GM12878 (cell line): ENCODE measurements at regions not wholly inside any gene's neighbourhood (a gene's known extent, or its start where the extent isn't known, plus 50 kb on each side); places are given as distances from the start of the nearest gene placed in this dataset.

Source experiments
- ATAC-seq: fragments of 200-7000 bp; cut with Tn5 transposase; 3 replicates; pipeline ENCODE4 v1.9.1; 2020; ENCODE audit warnings: mild to moderate bottlenecking, moderate library complexity
- BruUV-seq: library from RNA; stranded (reverse); fragments of 400-500 nt; replicated peaks from 2 replicates; lab custom pipeline; 2021; lab: Mats Ljungman, UMichigan
- CTCF ChIA-PET: fragments of 300-600 bp; sonication (Branson Sonifier 250); formaldehyde crosslinking; extraction: SDS; loops from one replicate; lab custom pipeline; 2021; ENCODE audit warnings: inconsistent platforms; lab: Yijun Ruan, JAX
- POLR2A ChIA-PET: fragments of 350-600 bp; formaldehyde crosslinking; extraction: SDS; loops from one replicate; lab custom pipeline; 2021; ENCODE audit warnings: inconsistent platforms; lab: Charles Lee
- RAD21 ChIA-PET: fragments of 300-600 bp; sonication (Branson Sonifier 250); formaldehyde crosslinking; loops from one replicate; lab custom pipeline; 2023; ENCODE audit warnings: antibody characterized with exemption; ENCODE audit not compliant: unreplicated experiment; lab: Charles Lee
- SMC1A ChIA-PET: fragments of 300-600 bp; sonication (Branson Sonifier 250); formaldehyde crosslinking; loops from one replicate; lab custom pipeline; 2023; ENCODE audit not compliant: unreplicated experiment, uncharacterized antibody; lab: Charles Lee
- DNase-seq: peaks from one replicate; pipeline ENCODE4 v3.0.0-alpha.2; 2011; ENCODE audit warnings: low read depth, low spot score
- FAIRE-seq: peaks from 3 replicates; lab custom pipeline; 2011; peaks lifted over from hg19 to GRCh38; lab: Jason Lieb, UNC
- H2AFZ ChIP-seq: 2 replicates; pipeline ENCODE4 v1.6.0; 2011; ENCODE audit warnings: low read depth, low read length, control low read depth; ENCODE audit not compliant: control insufficient read depth
- H3K27ac ChIP-seq: 2 replicates; pipeline ENCODE4 v1.5.1; 2011; ENCODE audit warnings: control low read depth; ENCODE audit not compliant: control insufficient read depth, insufficient read depth
- H3K27me3 ChIP-seq, 2 experiments: replicated peaks in 1 of 2; 2 replicates each; pipeline versions ENCODE4 v1.6.0 to v1.6.1; 2011; ENCODE audit warnings: low read length in 1 of 2; ENCODE audit not compliant: control insufficient read depth in 2 of 2, insufficient read depth in 2 of 2
- H3K36me3 ChIP-seq, 2 experiments: 2 replicates each; pipeline ENCODE4 v1.5.1; 2011; ENCODE audit warnings: low read length in 1 of 2; ENCODE audit not compliant: control insufficient read depth in 2 of 2, insufficient read depth in 2 of 2
- H3K4me1 ChIP-seq: 2 replicates; pipeline ENCODE4 v1.6.1; 2011; ENCODE audit warnings: mild to moderate bottlenecking, low read length, moderate library complexity, mixed read lengths; ENCODE audit not compliant: control insufficient read depth, insufficient read depth
- H3K4me2 ChIP-seq: 2 replicates; pipeline ENCODE4 v1.6.0; 2011; ENCODE audit warnings: control low read depth; ENCODE audit not compliant: control insufficient read depth, insufficient read depth
- H3K4me3 ChIP-seq: fragments of 200-600 bp; sonication (generic); 2 replicates; pipeline ENCODE4 v1.5.1; 2016
- H3K79me2 ChIP-seq: 2 replicates; pipeline ENCODE4 v1.6.0; 2011; ENCODE audit warnings: low read length; ENCODE audit not compliant: control insufficient read depth, insufficient read depth
- H3K9ac ChIP-seq: 2 replicates; pipeline ENCODE4 v1.8.0; 2011; ENCODE audit warnings: low read length, control low read depth, mixed read lengths; ENCODE audit not compliant: control insufficient read depth, insufficient read depth
- H3K9me3 ChIP-seq: replicated peaks from 3 replicates; pipeline ENCODE4 v1.5.1; 2011; ENCODE audit warnings: mild to moderate bottlenecking, low read length; ENCODE audit not compliant: control insufficient read depth, insufficient read depth
- H4K20me1 ChIP-seq: 2 replicates; pipeline ENCODE4 v1.6.0; 2011; ENCODE audit not compliant: control insufficient read depth, insufficient read depth
- ETV6 ChIP-seq, 2 experiments: fragments of 450-650 bp in 1 of 2; IDR thresholded peaks in 1 of 2; conservative IDR thresholded peaks in 1 of 2; 2 replicates each; pipeline ENCODE4 v1.6.1; 2014; ENCODE audit warnings: antibody characterized with exemption in 1 of 2, borderline replicate concordance in 1 of 2, low read depth in 1 of 2, mild to moderate bottlenecking in 1 of 2, moderate library complexity in 1 of 2
- HDGF ChIP-seq: fragments of 450-650 bp; IDR thresholded peaks from 2 replicates; pipeline ENCODE4 v1.6.1; 2016; ENCODE audit warnings: antibody characterized with exemption
- JUNB ChIP-seq: IDR thresholded peaks from 2 replicates; pipeline ENCODE4 v1.6.1; 2016; ENCODE audit warnings: antibody characterized with exemption, mild to moderate bottlenecking
- MTA3 ChIP-seq: IDR thresholded peaks from 2 replicates; pipeline ENCODE4 v1.6.1; 2012; ENCODE audit warnings: low read length, inconsistent platforms, borderline replicate concordance
- RAD21 ChIP-seq: IDR thresholded peaks from 2 replicates; pipeline ENCODE4 v1.6.1; 2011; ENCODE audit warnings: mild to moderate bottlenecking, low read depth, low read length, moderate library complexity; ENCODE audit not compliant: insufficient read depth
- RFX5 ChIP-seq: IDR thresholded peaks from 2 replicates; pipeline ENCODE4 v1.6.1; 2011; ENCODE audit warnings: low read depth, low read length, improper control_type of control experiment
- SP1 ChIP-seq: IDR thresholded peaks from one replicate; pipeline ENCODE4 v1.6.1; 2011; ENCODE audit warnings: low read depth, low read length
- SREBF2 ChIP-seq: IDR thresholded peaks from 2 replicates; pipeline ENCODE4 v1.6.1; 2012; ENCODE audit warnings: mild to moderate bottlenecking, low read length
- in situ Hi-C: fragments of 300-500 bp; cut with MboI; formaldehyde crosslinking; loops from 9 replicates; pipeline ENCODE4 v1.14.3; 2018; ENCODE audit warnings: mixed read lengths
- intact Hi-C: fragments of 100-400 bp; cut with micrococcal nuclease; formaldehyde crosslinking; loops from one replicate; pipeline ENCODE4 v1.14.2; 2022; ENCODE audit not compliant: unreplicated experiment
- TF ChIP-seq, protein P1 (sequence below): fragments of 450-650 bp; IDR thresholded peaks from 2 replicates; pipeline ENCODE4 v1.6.1; 2017; ENCODE audit warnings: mild to moderate bottlenecking
- TF ChIP-seq, protein P2 (sequence below): fragments of 450-650 bp; formaldehyde crosslinking; IDR thresholded peaks from 2 replicates; pipeline ENCODE4 v1.4.0; 2020; ENCODE audit warnings: mild to moderate bottlenecking, moderate library complexity
- TF ChIP-seq, protein P3 (sequence below): fragments of 450-650 bp; IDR thresholded peaks from 2 replicates; pipeline ENCODE4 v1.6.1; 2018; ENCODE audit warnings: borderline replicate concordance, mild to moderate bottlenecking; ENCODE audit not compliant: partially characterized antibody

DNA sequence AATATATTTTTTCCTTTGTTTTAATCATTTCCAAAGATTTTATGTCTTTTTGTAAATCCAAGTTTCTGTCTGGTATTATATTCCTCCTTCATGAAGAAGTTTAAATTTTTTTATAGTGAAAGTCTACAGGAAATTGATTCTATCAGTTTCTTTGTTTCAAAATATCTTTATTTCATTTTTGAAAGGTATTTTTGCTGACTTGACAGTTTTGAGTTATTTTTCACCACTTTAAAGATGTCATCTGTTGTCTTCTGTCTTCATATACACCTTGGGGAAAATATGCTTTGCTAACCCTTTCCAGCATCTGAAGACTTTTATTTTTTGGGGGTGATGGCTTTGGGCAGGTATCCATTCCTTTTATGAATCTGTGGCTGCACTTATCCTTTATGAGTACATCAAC, 164.4 kb upstream of the EPHA5 start:
- Histone ChIP-seq H3K9ac (no peak overlapping the region), H3K4me1 (no peaks in the 10 kb centered on the region), H4K20me1 (no peaks in the 10 kb centered on the region), H3K4me3 (no peak overlapping the region), H3K27me3 (no peaks in the 10 kb centered on the region), H2AFZ (no peak overlapping the region), H3K4me2 (no peak overlapping the region), H3K9me3 (no peaks in the 10 kb centered on the region), H3K27ac (no peak overlapping the region), H3K79me2 (no peaks in the 10 kb centered on the region), H3K36me3 (no peaks in the 10 kb centered on the region)
- no peak for ATAC-seq
- ChIA-PET SMC1A (no interaction called here), POLR2A (no interaction called here), CTCF (no interaction called here), RAD21 (no interaction called here)
- DNase-seq: no peak
- FAIRE-seq: no peak
- in situ Hi-C loops: no loop called here
- BruUV-seq: no TSS peak
- TF ChIP-seq MTA3 (no peak), HDGF (no peak), ETV6 (conservative IDR thresholded peaks at IDR 0.05 in 1 of 2, IDR thresholded peaks at IDR 0.05 in 1 of 2; ENCODE audit: borderline replicate concordance in 1 of 2, low read depth in 1 of 2) (no peak), JUNB (no peak), RFX5 (no peak), SP1 (no peak), SREBF2 (no peak), RAD21 (no peak)
- TF ChIP-seq, protein P1, sequence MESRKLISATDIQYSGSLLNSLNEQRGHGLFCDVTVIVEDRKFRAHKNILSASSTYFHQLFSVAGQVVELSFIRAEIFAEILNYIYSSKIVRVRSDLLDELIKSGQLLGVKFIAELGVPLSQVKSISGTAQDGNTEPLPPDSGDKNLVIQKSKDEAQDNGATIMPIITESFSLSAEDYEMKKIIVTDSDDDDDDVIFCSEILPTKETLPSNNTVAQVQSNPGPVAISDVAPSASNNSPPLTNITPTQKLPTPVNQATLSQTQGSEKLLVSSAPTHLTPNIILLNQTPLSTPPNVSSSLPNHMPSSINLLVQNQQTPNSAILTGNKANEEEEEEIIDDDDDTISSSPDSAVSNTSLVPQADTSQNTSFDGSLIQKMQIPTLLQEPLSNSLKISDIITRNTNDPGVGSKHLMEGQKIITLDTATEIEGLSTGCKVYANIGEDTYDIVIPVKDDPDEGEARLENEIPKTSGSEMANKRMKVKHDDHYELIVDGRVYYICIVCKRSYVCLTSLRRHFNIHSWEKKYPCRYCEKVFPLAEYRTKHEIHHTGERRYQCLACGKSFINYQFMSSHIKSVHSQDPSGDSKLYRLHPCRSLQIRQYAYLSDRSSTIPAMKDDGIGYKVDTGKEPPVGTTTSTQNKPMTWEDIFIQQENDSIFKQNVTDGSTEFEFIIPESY: no peak
- TF ChIP-seq, protein P2, sequence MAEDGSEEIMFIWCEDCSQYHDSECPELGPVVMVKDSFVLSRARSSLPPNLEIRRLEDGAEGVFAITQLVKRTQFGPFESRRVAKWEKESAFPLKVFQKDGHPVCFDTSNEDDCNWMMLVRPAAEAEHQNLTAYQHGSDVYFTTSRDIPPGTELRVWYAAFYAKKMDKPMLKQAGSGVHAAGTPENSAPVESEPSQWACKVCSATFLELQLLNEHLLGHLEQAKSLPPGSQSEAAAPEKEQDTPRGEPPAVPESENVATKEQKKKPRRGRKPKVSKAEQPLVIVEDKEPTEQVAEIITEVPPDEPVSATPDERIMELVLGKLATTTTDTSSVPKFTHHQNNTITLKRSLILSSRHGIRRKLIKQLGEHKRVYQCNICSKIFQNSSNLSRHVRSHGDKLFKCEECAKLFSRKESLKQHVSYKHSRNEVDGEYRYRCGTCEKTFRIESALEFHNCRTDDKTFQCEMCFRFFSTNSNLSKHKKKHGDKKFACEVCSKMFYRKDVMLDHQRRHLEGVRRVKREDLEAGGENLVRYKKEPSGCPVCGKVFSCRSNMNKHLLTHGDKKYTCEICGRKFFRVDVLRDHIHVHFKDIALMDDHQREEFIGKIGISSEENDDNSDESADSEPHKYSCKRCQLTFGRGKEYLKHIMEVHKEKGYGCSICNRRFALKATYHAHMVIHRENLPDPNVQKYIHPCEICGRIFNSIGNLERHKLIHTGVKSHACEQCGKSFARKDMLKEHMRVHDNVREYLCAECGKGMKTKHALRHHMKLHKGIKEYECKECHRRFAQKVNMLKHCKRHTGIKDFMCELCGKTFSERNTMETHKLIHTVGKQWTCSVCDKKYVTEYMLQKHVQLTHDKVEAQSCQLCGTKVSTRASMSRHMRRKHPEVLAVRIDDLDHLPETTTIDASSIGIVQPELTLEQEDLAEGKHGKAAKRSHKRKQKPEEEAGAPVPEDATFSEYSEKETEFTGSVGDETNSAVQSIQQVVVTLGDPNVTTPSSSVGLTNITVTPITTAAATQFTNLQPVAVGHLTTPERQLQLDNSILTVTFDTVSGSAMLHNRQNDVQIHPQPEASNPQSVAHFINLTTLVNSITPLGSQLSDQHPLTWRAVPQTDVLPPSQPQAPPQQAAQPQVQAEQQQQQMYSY: no peak
- TF ChIP-seq, protein P3, sequence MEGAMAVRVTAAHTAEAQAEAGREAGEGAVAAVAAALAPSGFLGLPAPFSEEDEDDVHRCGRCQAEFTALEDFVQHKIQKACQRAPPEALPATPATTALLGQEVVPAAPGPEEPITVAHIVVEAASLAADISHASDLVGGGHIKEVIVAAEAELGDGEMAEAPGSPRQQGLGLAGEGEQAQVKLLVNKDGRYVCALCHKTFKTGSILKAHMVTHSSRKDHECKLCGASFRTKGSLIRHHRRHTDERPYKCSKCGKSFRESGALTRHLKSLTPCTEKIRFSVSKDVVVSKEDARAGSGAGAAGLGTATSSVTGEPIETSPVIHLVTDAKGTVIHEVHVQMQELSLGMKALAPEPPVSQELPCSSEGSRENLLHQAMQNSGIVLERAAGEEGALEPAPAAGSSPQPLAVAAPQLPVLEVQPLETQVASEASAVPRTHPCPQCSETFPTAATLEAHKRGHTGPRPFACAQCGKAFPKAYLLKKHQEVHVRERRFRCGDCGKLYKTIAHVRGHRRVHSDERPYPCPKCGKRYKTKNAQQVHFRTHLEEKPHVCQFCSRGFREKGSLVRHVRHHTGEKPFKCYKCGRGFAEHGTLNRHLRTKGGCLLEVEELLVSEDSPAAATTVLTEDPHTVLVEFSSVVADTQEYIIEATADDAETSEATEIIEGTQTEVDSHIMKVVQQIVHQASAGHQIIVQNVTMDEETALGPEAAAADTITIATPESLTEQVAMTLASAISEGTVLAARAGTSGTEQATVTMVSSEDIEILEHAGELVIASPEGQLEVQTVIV: no peak
- intact Hi-C loops: no loop called here
